ENCODE measurements at regions not wholly inside any gene's neighbourhood (a gene's known extent, or its start where the extent isn't known, plus 50 kb on each side); places are given as distances from the start of the nearest gene placed in this dataset.
A peak's percentile ranks its signal among the peaks of the same experiment; 100 is the strongest.
"Not testable (repeated sequence)": the region's sequence is repeated elsewhere in the genome, so short reads cannot be mapped to it uniquely, and the experiment has no call there.

- CTCF ChIA-PET: no interaction called here
- Mint-ChIP-seq H3K4me3 (no peak overlapping the region), H3K27ac (no peak overlapping the region), H3K36me3 (ENCODE audit: low read depth) (no peaks in the 10 kb centered on the region), H3K9me3 (no peaks in the 10 kb centered on the region), H3K4me1 (no peaks in the 10 kb centered on the region), H3K27me3 (no peaks in the 10 kb centered on the region)
- POLR2A ChIA-PET: no interaction called here
- no peak for DNase-seq
Observed at GRCh38 chr10:133015816-133016462, 71.8 kb upstream of the ADGRA1 start.

GRCh38 chr10:133015321-133015720, 72.4 kb upstream of the ADGRA1 start:
- H3K9me3 Mint-ChIP-seq: no peaks in the 10 kb centered on the region
- H3K27me3 Mint-ChIP-seq: no peaks in the 10 kb centered on the region
- H3K36me3 Mint-ChIP-seq (ENCODE audit: low read depth): no peaks in the 10 kb centered on the region
- CTCF ChIA-PET: no interaction called here
- no peak for DNase-seq
- no peak overlapping the region for H3K4me3 Mint-ChIP-seq
- POLR2A ChIA-PET: no interaction called here
- no peaks in the 10 kb centered on the region for H3K4me1 Mint-ChIP-seq
- H3K27ac Mint-ChIP-seq: no peak overlapping the region

- no peak for DNase-seq
- Mint-ChIP-seq H3K27ac (no peak overlapping the region), H3K4me1 (no peaks in the 10 kb centered on the region), H3K36me3 (ENCODE audit: low read depth) (no peaks in the 10 kb centered on the region), H3K4me3 (no peak overlapping the region), H3K9me3 (no peaks in the 10 kb centered on the region), H3K27me3 (no peaks in the 10 kb centered on the region)
- ChIA-PET CTCF (no interaction called here), POLR2A (no interaction called here)
Observed at GRCh38 chr10:133014416-133015210, 72.2 kb upstream of the CFAP46 start.

- no peak for DNase-seq
- no peaks in the 10 kb centered on the region for H3K4me1 Mint-ChIP-seq
- CTCF ChIA-PET: no interaction called here
- H3K4me3 Mint-ChIP-seq: no peak overlapping the region
- POLR2A ChIA-PET: no interaction called here
- H3K9me3 Mint-ChIP-seq: no peaks in the 10 kb centered on the region
- no peaks in the 10 kb centered on the region for H3K36me3 Mint-ChIP-seq (ENCODE audit: low read depth)
- H3K27ac Mint-ChIP-seq: no peak overlapping the region
- H3K27me3 Mint-ChIP-seq: no peaks in the 10 kb centered on the region
Observed at GRCh38 chr10:133013463-133013862, 71.1 kb upstream of the CFAP46 start.

- no peaks in the 10 kb centered on the region for H3K9me3 Mint-ChIP-seq
- ChIA-PET CTCF (no interaction called here), POLR2A (no interaction called here)
- H3K4me1 Mint-ChIP-seq: no peaks in the 10 kb centered on the region
- H3K36me3 Mint-ChIP-seq (ENCODE audit: low read depth): no peaks in the 10 kb centered on the region
- no peak for DNase-seq
- H3K4me3 Mint-ChIP-seq: no peak overlapping the region
- no peak overlapping the region for H3K27ac Mint-ChIP-seq
- no peaks in the 10 kb centered on the region for H3K27me3 Mint-ChIP-seq
Observed at GRCh38 chr10:133012573-133013359, 70.4 kb upstream of the CFAP46 start.

- Mint-ChIP-seq H3K4me1 (no peaks in the 10 kb centered on the region), H3K27me3 (no peaks in the 10 kb centered on the region), H3K27ac (no peak overlapping the region), H3K36me3 (ENCODE audit: low read depth) (no peaks in the 10 kb centered on the region), H3K9me3 (no peaks in the 10 kb centered on the region), H3K4me3 (no peak overlapping the region)
- DNase-seq: no peak
- CTCF ChIA-PET: no interaction called here
- POLR2A ChIA-PET: no interaction called here
Observed at GRCh38 chr10:133011882-133012281, 69.5 kb upstream of the CFAP46 start.

GRCh38 chr10:133011393-133011792, 69.0 kb upstream of the CFAP46 start:
- H3K27ac Mint-ChIP-seq; H3K9me3 Mint-ChIP-seq; H3K27me3 Mint-ChIP-seq; H3K36me3 Mint-ChIP-seq (ENCODE audit: low read depth); H3K4me3 Mint-ChIP-seq; DNase-seq; POLR2A ChIA-PET; H3K4me1 Mint-ChIP-seq; CTCF ChIA-PET: not testable (repeated sequence)

GRCh38 chr10:133010843-133011179, 68.4 kb upstream of the CFAP46 start:
- H3K4me1 Mint-ChIP-seq; H3K27ac Mint-ChIP-seq; H3K27me3 Mint-ChIP-seq; POLR2A ChIA-PET; CTCF ChIA-PET; DNase-seq; H3K9me3 Mint-ChIP-seq; H3K36me3 Mint-ChIP-seq (ENCODE audit: low read depth); H3K4me3 Mint-ChIP-seq: not testable (repeated sequence)

GRCh38 chr10:133010095-133010842, 67.9 kb upstream of the CFAP46 start:
- H3K27ac Mint-ChIP-seq: no peak overlapping the region
- H3K27me3 Mint-ChIP-seq: no peaks in the 10 kb centered on the region
- H3K4me3 Mint-ChIP-seq: no peak overlapping the region
- ChIA-PET POLR2A (no interaction called here), CTCF (no interaction called here)
- no peaks in the 10 kb centered on the region for H3K9me3 Mint-ChIP-seq
- H3K36me3 Mint-ChIP-seq (ENCODE audit: low read depth): no peaks in the 10 kb centered on the region
- H3K4me1 Mint-ChIP-seq: no peaks in the 10 kb centered on the region
- no peak for DNase-seq

GRCh38 chr10:133009218-133009950, 67.0 kb upstream of the CFAP46 start:
- CTCF ChIA-PET: no interaction called here
- no peaks in the 10 kb centered on the region for H3K4me1 Mint-ChIP-seq

GRCh38 chr10:133008736-133009135, 66.4 kb upstream of the CFAP46 start:
- no peak for DNase-seq
- ChIA-PET POLR2A (no interaction called here), CTCF (no interaction called here)
- Mint-ChIP-seq H3K27ac (no peak overlapping the region), H3K4me3 (no peak overlapping the region), H3K36me3 (ENCODE audit: low read depth) (no peaks in the 10 kb centered on the region), H3K9me3 (no peaks in the 10 kb centered on the region), H3K4me1 (no peaks in the 10 kb centered on the region), H3K27me3 (no peaks in the 10 kb centered on the region)

More at GRCh38 chr10:133009218-133009950, 67.0 kb upstream of the CFAP46 start:
- POLR2A ChIA-PET: no interaction called here
- Mint-ChIP-seq H3K4me3 (no peak overlapping the region), H3K9me3 (no peaks in the 10 kb centered on the region), H3K36me3 (ENCODE audit: low read depth) (no peaks in the 10 kb centered on the region), H3K27me3 (no peaks in the 10 kb centered on the region), H3K27ac (no peak overlapping the region)
- DNase-seq: peak; percentile 19

GRCh38 chr10:133008196-133008595, 65.8 kb upstream of the CFAP46 start:
- no peak overlapping the region for H3K4me3 Mint-ChIP-seq
- no peaks in the 10 kb centered on the region for H3K9me3 Mint-ChIP-seq
- H3K27me3 Mint-ChIP-seq: no peaks in the 10 kb centered on the region
- ChIA-PET CTCF (no interaction called here), POLR2A (no interaction called here)
- no peak overlapping the region for H3K27ac Mint-ChIP-seq
- H3K4me1 Mint-ChIP-seq: no peaks in the 10 kb centered on the region
- no peaks in the 10 kb centered on the region for H3K36me3 Mint-ChIP-seq (ENCODE audit: low read depth)
- DNase-seq: no peak

GRCh38 chr10:133007360-133007858, 65.0 kb upstream of the CFAP46 start:
- no peaks in the 10 kb centered on the region for H3K9me3 Mint-ChIP-seq
- no peaks in the 10 kb centered on the region for H3K4me1 Mint-ChIP-seq
- no peak for DNase-seq
- no peak overlapping the region for H3K27ac Mint-ChIP-seq
- ChIA-PET POLR2A (no interaction called here), CTCF (no interaction called here)
- H3K4me3 Mint-ChIP-seq: no peak overlapping the region
- no peaks in the 10 kb centered on the region for H3K36me3 Mint-ChIP-seq (ENCODE audit: low read depth)
- no peaks in the 10 kb centered on the region for H3K27me3 Mint-ChIP-seq
